ENCODE measurements at regions not wholly inside any gene's neighbourhood (a gene's known extent, or its start where the extent isn't known, plus 50 kb on each side); places are given as distances from the start of the nearest gene placed in this dataset.

- no peak for DNase-seq (ENCODE audit: low read depth, low spot score)
- H3K4me3 ChIP-seq (ENCODE audit: low read depth, low read length) = no peak overlapping the region
- TF ChIP-seq, protein P1, sequence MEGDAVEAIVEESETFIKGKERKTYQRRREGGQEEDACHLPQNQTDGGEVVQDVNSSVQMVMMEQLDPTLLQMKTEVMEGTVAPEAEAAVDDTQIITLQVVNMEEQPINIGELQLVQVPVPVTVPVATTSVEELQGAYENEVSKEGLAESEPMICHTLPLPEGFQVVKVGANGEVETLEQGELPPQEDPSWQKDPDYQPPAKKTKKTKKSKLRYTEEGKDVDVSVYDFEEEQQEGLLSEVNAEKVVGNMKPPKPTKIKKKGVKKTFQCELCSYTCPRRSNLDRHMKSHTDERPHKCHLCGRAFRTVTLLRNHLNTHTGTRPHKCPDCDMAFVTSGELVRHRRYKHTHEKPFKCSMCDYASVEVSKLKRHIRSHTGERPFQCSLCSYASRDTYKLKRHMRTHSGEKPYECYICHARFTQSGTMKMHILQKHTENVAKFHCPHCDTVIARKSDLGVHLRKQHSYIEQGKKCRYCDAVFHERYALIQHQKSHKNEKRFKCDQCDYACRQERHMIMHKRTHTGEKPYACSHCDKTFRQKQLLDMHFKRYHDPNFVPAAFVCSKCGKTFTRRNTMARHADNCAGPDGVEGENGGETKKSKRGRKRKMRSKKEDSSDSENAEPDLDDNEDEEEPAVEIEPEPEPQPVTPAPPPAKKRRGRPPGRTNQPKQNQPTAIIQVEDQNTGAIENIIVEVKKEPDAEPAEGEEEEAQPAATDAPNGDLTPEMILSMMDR (IDR thresholded peaks at IDR 0.05; ENCODE audit: low read depth, low read length) = no peak
- in situ Hi-C loops (cut with HindIII; ENCODE audit: low sequenced_read_pairs) = no loop called here
Observed at GRCh38 chr6:93749930-93750329, 330.6 kb upstream of the EPHA7 start.

DNA sequence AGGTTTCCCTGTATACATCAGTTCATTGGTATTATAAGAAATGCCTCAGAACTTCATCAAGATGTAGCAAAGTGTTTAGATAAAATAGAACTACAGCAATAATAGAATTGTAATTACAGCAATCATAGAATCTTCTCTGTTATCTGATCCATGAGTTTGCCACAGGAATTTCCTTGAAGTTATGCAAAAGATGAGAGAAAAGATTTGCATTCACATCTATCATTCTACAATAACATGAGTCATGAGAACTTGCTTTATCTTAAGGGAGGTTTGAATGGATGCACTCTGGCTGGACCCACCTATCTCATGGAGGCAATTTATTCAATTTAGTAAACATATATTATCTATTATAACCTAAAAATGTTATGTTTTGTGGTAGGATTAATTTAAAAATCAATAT lies 329.8 kb upstream of the EPHA7 start:
- peak; percentile 6 for DNase-seq (ENCODE audit: low read depth, low spot score)
- TF ChIP-seq, protein P1 (IDR thresholded peaks at IDR 0.05; ENCODE audit: low read depth, low read length) = no peak
- in situ Hi-C loops (cut with HindIII; ENCODE audit: low sequenced_read_pairs) = no loop called here
- no peak overlapping the region for H3K4me3 ChIP-seq (ENCODE audit: low read depth, low read length)

GRCh38 chr6:93746892-93747291 lies 327.5 kb upstream of the EPHA7 start:
- TF ChIP-seq, protein P1 (IDR thresholded peaks at IDR 0.05; ENCODE audit: low read depth, low read length) = no peak
- no peak for DNase-seq (ENCODE audit: low read depth, low spot score)
- H3K4me3 ChIP-seq (ENCODE audit: low read depth, low read length) = no peak overlapping the region
- in situ Hi-C loops (cut with HindIII; ENCODE audit: low sequenced_read_pairs) = no loop called here

DNA sequence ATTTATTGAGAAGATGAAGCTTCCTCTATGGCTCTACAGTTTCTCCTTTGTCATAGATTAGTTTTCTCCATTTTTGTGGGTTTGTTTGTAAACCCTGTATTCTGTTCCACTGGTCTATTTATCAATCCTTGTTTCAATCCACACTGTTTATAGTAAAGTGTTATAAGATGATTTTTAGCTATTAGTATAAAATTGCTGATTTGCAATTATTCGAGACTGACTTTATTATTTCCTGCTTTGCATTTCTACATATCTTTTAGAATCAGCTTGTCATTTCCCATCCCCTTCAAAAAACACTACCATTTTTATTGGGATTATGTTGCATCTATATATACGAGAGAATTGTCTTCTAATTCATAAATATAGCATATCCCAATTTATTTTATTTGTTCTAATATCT lies 325.9 kb upstream of the EPHA7 start:
- TF ChIP-seq, protein P1 (IDR thresholded peaks at IDR 0.05; ENCODE audit: low read depth, low read length) = no peak
- H3K4me3 ChIP-seq (ENCODE audit: low read depth, low read length) = no peak overlapping the region
- no peak for DNase-seq (ENCODE audit: low read depth, low spot score)
- in situ Hi-C loops (cut with HindIII; ENCODE audit: low sequenced_read_pairs) = no loop called here

GRCh38 chr6:93735099-93735498 lies 315.7 kb upstream of the EPHA7 start:
- in situ Hi-C loops (cut with HindIII; ENCODE audit: low sequenced_read_pairs) = no loop called here
- TF ChIP-seq, protein P1 (IDR thresholded peaks at IDR 0.05; ENCODE audit: low read depth, low read length) = no peak
- no peak overlapping the region for H3K4me3 ChIP-seq (ENCODE audit: low read depth, low read length)
- no peak for DNase-seq (ENCODE audit: low read depth, low spot score)

GRCh38 chr6:93731306-93731705 lies 311.9 kb upstream of the EPHA7 start:
- no peak overlapping the region for H3K4me3 ChIP-seq (ENCODE audit: low read depth, low read length)
- TF ChIP-seq, protein P1 (IDR thresholded peaks at IDR 0.05; ENCODE audit: low read depth, low read length) = no peak
- DNase-seq (ENCODE audit: low read depth, low spot score) = no peak
- in situ Hi-C loops (cut with HindIII; ENCODE audit: low sequenced_read_pairs) = no loop called here

GRCh38 chr6:93728150-93728549 lies 308.8 kb upstream of the EPHA7 start:
- TF ChIP-seq, protein P1 (IDR thresholded peaks at IDR 0.05; ENCODE audit: low read depth, low read length) = no peak
- no peak overlapping the region for H3K4me3 ChIP-seq (ENCODE audit: low read depth, low read length)
- in situ Hi-C loops (cut with HindIII; ENCODE audit: low sequenced_read_pairs) = no loop called here
- DNase-seq (ENCODE audit: low read depth, low spot score) = no peak

All from astrocyte of the spinal cord (primary cell).